GM19455 (cell line): ENCODE measurements at regions not wholly inside any gene's neighbourhood (a gene's known extent, or its start where the extent isn't known, plus 50 kb on each side); places are given as distances from the start of the nearest gene placed in this dataset.
"Not testable (repeated sequence)": the region's sequence is repeated elsewhere in the genome, so short reads cannot be mapped to it uniquely, and the experiment has no call there.

Experiments
- ATAC-seq: cut with Tn5 transposase; IDR thresholded peaks from one replicate; pipeline ENCODE4 v1.9.1; 2021; ENCODE audit not compliant: unreplicated experiment

GRCh38 chr5:21341203-21341947 is 1353.4 kb upstream of the CDH18 start:
- not testable (repeated sequence) for ATAC-seq

GRCh38 chr5:21340233-21340632 is 1352.2 kb upstream of the CDH18 start:
- ATAC-seq = not testable (repeated sequence)

GRCh38 chr5:21336478-21336877 is 1348.5 kb upstream of the CDH18 start:
- ATAC-seq = not testable (repeated sequence)

GRCh38 chr5:21315376-21315775 is 1327.4 kb upstream of the CDH18 start:
- ATAC-seq = not testable (repeated sequence)

GRCh38 chr5:21301205-21301604 is 1313.2 kb upstream of the CDH18 start:
- not testable (repeated sequence) for ATAC-seq

- not testable (repeated sequence) for ATAC-seq
Observed at GRCh38 chr5:21274361-21274760, 1286.4 kb upstream of the CDH18 start.

GRCh38 chr5:21263361-21263760 is 1275.4 kb upstream of the CDH18 start:
- no peak for ATAC-seq

- ATAC-seq = no peak
Observed at GRCh38 chr5:21254161-21254560, 1266.2 kb upstream of the CDH18 start.

- no peak for ATAC-seq
Observed at GRCh38 chr5:21244982-21245381, 1257.0 kb upstream of the CDH18 start.

GRCh38 chr5:21238786-21239185 is 1250.8 kb upstream of the CDH18 start:
- no peak for ATAC-seq

- no peak for ATAC-seq
Observed at GRCh38 chr5:21237461-21237860, 1249.5 kb upstream of the CDH18 start.

- no peak for ATAC-seq
Observed at GRCh38 chr5:21236971-21237427, 1249.0 kb upstream of the CDH18 start.

- ATAC-seq = no peak
Observed at GRCh38 chr5:21236104-21236503, 1248.1 kb upstream of the CDH18 start.

- ATAC-seq = no peak
Observed at GRCh38 chr5:21225223-21226064, 1237.4 kb upstream of the CDH18 start.

- ATAC-seq = no peak
Observed at GRCh38 chr5:21221616-21222015, 1233.6 kb upstream of the CDH18 start.

GRCh38 chr5:21219966-21220365 is 1232.0 kb upstream of the CDH18 start:
- ATAC-seq = no peak

GRCh38 chr5:21219251-21219650 is 1231.3 kb upstream of the CDH18 start:
- ATAC-seq = no peak

GRCh38 chr5:21212026-21212425 is 1224.0 kb upstream of the CDH18 start:
- no peak for ATAC-seq

- ATAC-seq = no peak
Observed at GRCh38 chr5:21209409-21209808, 1221.4 kb upstream of the CDH18 start.

GRCh38 chr5:21199087-21199486 is 1211.1 kb upstream of the CDH18 start:
- no peak for ATAC-seq

GRCh38 chr5:21195145-21195544 is 1207.1 kb upstream of the CDH18 start:
- ATAC-seq = no peak

- ATAC-seq = no peak
Observed at GRCh38 chr5:21185536-21185935, 1197.5 kb upstream of the CDH18 start.
